ENCODE measurements at regions not wholly inside any gene's neighbourhood (a gene's known extent, or its start where the extent isn't known, plus 50 kb on each side); places are given as distances from the start of the nearest gene placed in this dataset.

- DNase-seq (ENCODE audit: low spot score) (no peak), ATAC-seq (no peak)
- Histone ChIP-seq H3K9me2 (ENCODE audit: insufficient read depth) (peaks cover 11% of the 10 kb centered on the region), H3K4me1 (ENCODE audit: insufficient read depth) (no peaks in the 10 kb centered on the region), H3K27me3 (ENCODE audit: insufficient read depth) (no peaks in the 10 kb centered on the region), H3K4me3 (no peak overlapping the region), H3K79me2 (replicated peaks; ENCODE audit: insufficient read depth) (no peaks in the 10 kb centered on the region), H3K27ac (ENCODE audit: low read depth) (no peak overlapping the region), H3F3A (replicated peaks; ENCODE audit: low read depth) (no peaks in the 10 kb centered on the region), H3K36me3 (ENCODE audit: insufficient read depth) (no peaks in the 10 kb centered on the region), H3K4me2 (no peak overlapping the region), H2AFZ (no peak overlapping the region), H4K20me1 (replicated peaks; ENCODE audit: insufficient read depth) (no peaks in the 10 kb centered on the region)
- Mint-ChIP-seq H3K27me3 (ENCODE audit: insufficient read depth, low read depth, poor library complexity) (no peaks in the 10 kb centered on the region), H3K9me3 (peaks cover 5% of the 10 kb centered on the region; the same call in 1 of the 3 replicates), H3K4me1 (peaks cover under 1% of the 10 kb centered on the region; the same call in 2 of the 3 replicates), H3K27ac (no peak overlapping the region), H3K36me3 (ENCODE audit: low read depth) (no peaks in the 10 kb centered on the region), H3K4me3 (no peak overlapping the region)
- TF ChIP-seq ZNF331 (CRISPR knock-in tag; IDR thresholded peaks at IDR 0.05; ENCODE audit: low read depth), result no peak
- no peak for TF ChIP-seq POLR2AphosphoS5 (IDR thresholded peaks at IDR 0.05; ENCODE audit: low read depth)
Measured at GRCh38 chr3:194782698-194783404, 97.2 kb downstream of the FAM43A start.

GRCh38 chr3:194784361-194784760 is 98.7 kb downstream of the FAM43A start:
- H4K20me1 ChIP-seq (replicated peaks; ENCODE audit: insufficient read depth), result no peaks in the 10 kb centered on the region
- H3K4me3 ChIP-seq, result no peak overlapping the region
- no peaks in the 10 kb centered on the region for H3K79me2 ChIP-seq (replicated peaks; ENCODE audit: insufficient read depth)
- H3K9me3 Mint-ChIP-seq, result peaks cover 5% of the 10 kb centered on the region; the same call in 1 of the 3 replicates
- no peaks in the 10 kb centered on the region for H3K4me1 ChIP-seq (ENCODE audit: insufficient read depth)
- no peaks in the 10 kb centered on the region for H3K4me1 Mint-ChIP-seq
- no peaks in the 10 kb centered on the region for H3K36me3 ChIP-seq (ENCODE audit: insufficient read depth)
- H3K27ac Mint-ChIP-seq, result no peak overlapping the region
- H3K27me3 ChIP-seq (ENCODE audit: insufficient read depth), result no peaks in the 10 kb centered on the region
- no peak overlapping the region for H2AFZ ChIP-seq
- peaks cover 14% of the 10 kb centered on the region; the same call in 1 of the 2 replicates for H3K9me2 ChIP-seq (ENCODE audit: insufficient read depth)
- DNase-seq (ENCODE audit: low spot score), result no peak
- no peak overlapping the region for H3K4me3 Mint-ChIP-seq
- no peak for ATAC-seq
- H3K27me3 Mint-ChIP-seq (ENCODE audit: insufficient read depth, low read depth, poor library complexity), result no peaks in the 10 kb centered on the region
- no peak overlapping the region for H3K27ac ChIP-seq (ENCODE audit: low read depth)
- H3F3A ChIP-seq (replicated peaks; ENCODE audit: low read depth), result no peaks in the 10 kb centered on the region
- no peak for TF ChIP-seq EZH2phosphoT487 (IDR thresholded peaks at IDR 0.05; ENCODE audit: unreplicated experiment)
- TF ChIP-seq CREB1 (CRISPR knock-in tag; IDR thresholded peaks at IDR 0.05; ENCODE audit: low read depth), result no peak
- TF ChIP-seq ZNF114 (CRISPR knock-in tag; IDR thresholded peaks at IDR 0.05), result no peak
- TF ChIP-seq CTCF (conservative IDR thresholded peaks at IDR 0.05; ENCODE audit: low read depth in 2 of 2), result no peak
- no peak for TF ChIP-seq REST (IDR thresholded peaks at IDR 0.05; ENCODE audit: unreplicated experiment)
- no peak for TF ChIP-seq EZH2 (IDR thresholded peaks at IDR 0.05; ENCODE audit: low read depth, unreplicated experiment)
- no peaks in the 10 kb centered on the region for H3K36me3 Mint-ChIP-seq (ENCODE audit: low read depth)
- no peak overlapping the region for H3K4me2 ChIP-seq

Data from GM23338 (cell line).